ENCODE measurements at regions not wholly inside any gene's neighbourhood (a gene's known extent, or its start where the extent isn't known, plus 50 kb on each side); places are given as distances from the start of the nearest gene placed in this dataset.

- TF ChIP-seq, protein P1, sequence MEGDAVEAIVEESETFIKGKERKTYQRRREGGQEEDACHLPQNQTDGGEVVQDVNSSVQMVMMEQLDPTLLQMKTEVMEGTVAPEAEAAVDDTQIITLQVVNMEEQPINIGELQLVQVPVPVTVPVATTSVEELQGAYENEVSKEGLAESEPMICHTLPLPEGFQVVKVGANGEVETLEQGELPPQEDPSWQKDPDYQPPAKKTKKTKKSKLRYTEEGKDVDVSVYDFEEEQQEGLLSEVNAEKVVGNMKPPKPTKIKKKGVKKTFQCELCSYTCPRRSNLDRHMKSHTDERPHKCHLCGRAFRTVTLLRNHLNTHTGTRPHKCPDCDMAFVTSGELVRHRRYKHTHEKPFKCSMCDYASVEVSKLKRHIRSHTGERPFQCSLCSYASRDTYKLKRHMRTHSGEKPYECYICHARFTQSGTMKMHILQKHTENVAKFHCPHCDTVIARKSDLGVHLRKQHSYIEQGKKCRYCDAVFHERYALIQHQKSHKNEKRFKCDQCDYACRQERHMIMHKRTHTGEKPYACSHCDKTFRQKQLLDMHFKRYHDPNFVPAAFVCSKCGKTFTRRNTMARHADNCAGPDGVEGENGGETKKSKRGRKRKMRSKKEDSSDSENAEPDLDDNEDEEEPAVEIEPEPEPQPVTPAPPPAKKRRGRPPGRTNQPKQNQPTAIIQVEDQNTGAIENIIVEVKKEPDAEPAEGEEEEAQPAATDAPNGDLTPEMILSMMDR (conservative IDR thresholded peaks at IDR 0.05; ENCODE audit: low read depth, low read length): no peak
- no peak for DNase-seq (ENCODE audit: low read depth)
- H3K4me3 ChIP-seq (ENCODE audit: low read depth, low read length): no peak overlapping the region
These were observed 632.7 kb upstream of the NR5A2 start for GRCh38 chr1:199394856-199395255.

DNA sequence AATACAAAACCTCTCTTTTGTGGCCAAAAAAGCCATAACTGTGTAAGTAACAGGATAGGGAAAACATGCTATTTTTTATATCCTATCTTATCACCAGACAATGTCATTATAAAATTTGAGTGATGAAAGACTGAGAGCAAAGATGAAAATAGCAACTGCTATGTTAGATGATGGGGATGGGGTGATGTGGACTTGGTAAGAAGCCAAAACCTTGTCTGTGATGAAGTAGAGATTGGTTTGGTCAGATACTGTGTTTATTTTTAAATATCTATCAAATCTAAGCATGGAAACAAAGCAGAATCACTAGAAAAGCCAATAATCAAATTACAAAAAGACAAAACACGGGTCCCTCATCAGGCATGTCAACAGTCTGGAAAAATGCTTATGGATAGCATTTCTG, 631.1 kb upstream of the NR5A2 start:
- TF ChIP-seq, protein P1 (conservative IDR thresholded peaks at IDR 0.05; ENCODE audit: low read depth, low read length): no peak
- DNase-seq (ENCODE audit: low read depth): no peak
- H3K4me3 ChIP-seq (ENCODE audit: low read depth, low read length): no peak overlapping the region

DNA sequence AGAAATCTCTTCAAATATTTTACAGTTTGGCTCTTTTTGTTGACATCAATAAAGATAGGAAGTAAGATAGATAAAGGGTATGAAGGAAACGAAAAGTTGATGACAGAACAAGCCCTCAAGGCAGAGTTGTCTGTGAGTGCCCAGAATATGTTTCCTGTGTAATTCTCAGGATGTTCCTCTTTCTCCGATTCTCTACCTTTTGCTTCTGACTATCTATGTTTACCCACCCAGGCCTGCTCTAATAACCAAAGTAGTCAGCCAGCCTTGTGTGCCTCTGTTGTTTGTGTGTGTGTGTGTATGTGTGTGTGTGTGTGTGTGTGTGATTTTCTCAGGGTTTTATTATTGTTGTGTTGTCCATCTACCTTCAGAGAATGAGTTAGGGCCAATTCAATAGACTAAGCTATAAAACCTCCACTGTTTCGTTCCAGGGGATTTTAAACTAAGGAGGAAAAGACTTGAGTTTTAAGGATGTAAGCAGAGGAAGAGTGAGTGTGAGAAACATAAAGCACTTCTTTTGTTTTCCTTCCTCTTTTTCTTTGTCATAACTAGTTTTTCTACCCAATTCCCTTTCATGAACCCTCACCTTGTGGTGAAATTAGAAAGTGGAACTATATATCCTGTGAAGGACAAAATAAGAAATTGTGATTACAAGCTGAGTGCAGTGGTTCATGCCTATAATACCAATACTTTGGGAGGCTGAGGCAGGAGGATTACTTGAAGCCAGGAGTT, 627.4 kb upstream of the NR5A2 start:
- DNase-seq (ENCODE audit: low read depth): no peak
- no peak overlapping the region for H3K4me3 ChIP-seq (ENCODE audit: low read depth, low read length)
- TF ChIP-seq, protein P1 (conservative IDR thresholded peaks at IDR 0.05; ENCODE audit: low read depth, low read length): no peak

- no peak overlapping the region for H3K4me3 ChIP-seq (ENCODE audit: low read depth, low read length)
- peak; percentile 70 for DNase-seq (ENCODE audit: low read depth)
These were observed 623.9 kb upstream of the NR5A2 start for GRCh38 chr1:199403531-199404116.

DNA sequence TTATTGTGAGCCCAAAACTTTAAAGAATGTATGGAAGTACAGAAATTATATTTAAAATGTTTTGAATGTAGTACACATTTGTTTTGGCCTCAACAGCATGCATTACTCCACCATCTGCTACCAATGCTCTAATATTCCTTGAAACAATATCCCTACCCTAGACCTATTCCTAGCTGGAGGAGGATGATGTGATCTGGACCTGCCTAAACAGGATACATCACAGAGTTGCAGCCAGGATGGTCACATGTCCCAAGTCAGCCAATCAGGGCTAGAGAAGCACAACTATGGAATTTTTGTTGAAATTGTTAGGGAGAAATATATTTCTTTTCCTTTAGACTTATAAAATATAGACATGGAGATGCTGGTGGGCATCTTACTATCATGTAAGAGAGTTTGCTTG, 623.3 kb upstream of the NR5A2 start:
- TF ChIP-seq, protein P1 (conservative IDR thresholded peaks at IDR 0.05; ENCODE audit: low read depth, low read length): no peak
- H3K4me3 ChIP-seq (ENCODE audit: low read depth, low read length): no peak overlapping the region
- no peak for DNase-seq (ENCODE audit: low read depth)

More at GRCh38 chr1:199403531-199404116, 623.9 kb upstream of the NR5A2 start:
- TF ChIP-seq, protein P1 (conservative IDR thresholded peaks at IDR 0.05; ENCODE audit: low read depth, low read length): no peak

GRCh38 chr1:199404976-199405375, 622.5 kb upstream of the NR5A2 start:
- no peak overlapping the region for H3K4me3 ChIP-seq (ENCODE audit: low read depth, low read length)
- no peak for DNase-seq (ENCODE audit: low read depth)
- TF ChIP-seq, protein P1 (conservative IDR thresholded peaks at IDR 0.05; ENCODE audit: low read depth, low read length): no peak

Measured in epithelial cell of proximal tubule (primary cell).